ENCODE measurements at regions not wholly inside any gene's neighbourhood (a gene's known extent, or its start where the extent isn't known, plus 50 kb on each side); places are given as distances from the start of the nearest gene placed in this dataset.

DNA sequence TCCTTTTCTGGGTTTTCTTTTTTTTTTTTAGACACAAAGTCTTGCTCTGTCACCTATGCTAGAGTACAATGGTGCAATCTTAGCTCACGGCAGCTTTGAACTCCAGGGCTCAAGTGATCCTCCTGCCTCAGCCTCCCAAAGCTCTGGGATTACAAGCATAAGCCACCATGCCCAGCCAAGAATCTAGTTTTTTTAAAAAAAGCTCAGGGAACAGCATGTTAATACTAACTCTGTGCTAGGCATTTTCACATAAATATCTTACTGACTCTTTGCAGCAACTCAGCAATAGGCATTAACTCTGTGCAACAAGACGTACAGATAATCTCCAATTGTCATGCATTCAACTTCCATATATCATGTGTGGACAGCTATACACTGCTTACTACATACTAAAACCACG lies 97.4 kb downstream of the LLPH start:
- intact Hi-C loops (cut with DNase I; ENCODE audit: low total_unique reads): no loop called here
- Histone ChIP-seq H3K36me3 (no peaks in the 10 kb centered on the region), H3K27ac (no peak overlapping the region), H3K4me3 (no peak overlapping the region), H3K4me1 (no peaks in the 10 kb centered on the region), H3K27me3 (no peaks in the 10 kb centered on the region), H3K9me3 (no peaks in the 10 kb centered on the region)
- no peak for DNase-seq (ENCODE audit: low spot score in 2 of 2)
- TF ChIP-seq CTCF (IDR thresholded peaks at IDR 0.05) (no peak), POLR2AphosphoS5 (IDR thresholded peaks at IDR 0.05) (no peak), POLR2A (IDR thresholded peaks at IDR 0.05) (no peak)

GRCh38 chr12:66032739-66033138 lies 97.8 kb downstream of the LLPH start:
- Histone ChIP-seq H3K9me3 (no peaks in the 10 kb centered on the region), H3K36me3 (no peaks in the 10 kb centered on the region), H3K4me1 (no peaks in the 10 kb centered on the region), H3K27ac (no peak overlapping the region), H3K27me3 (no peaks in the 10 kb centered on the region), H3K4me3 (no peak overlapping the region)
- intact Hi-C loops (cut with DNase I; ENCODE audit: low total_unique reads): no loop called here
- no peak for DNase-seq (ENCODE audit: low spot score in 2 of 2)
- TF ChIP-seq CTCF (IDR thresholded peaks at IDR 0.05): no peak
- TF ChIP-seq POLR2AphosphoS5 (IDR thresholded peaks at IDR 0.05): no peak
- TF ChIP-seq POLR2A (IDR thresholded peaks at IDR 0.05): no peak

DNA sequence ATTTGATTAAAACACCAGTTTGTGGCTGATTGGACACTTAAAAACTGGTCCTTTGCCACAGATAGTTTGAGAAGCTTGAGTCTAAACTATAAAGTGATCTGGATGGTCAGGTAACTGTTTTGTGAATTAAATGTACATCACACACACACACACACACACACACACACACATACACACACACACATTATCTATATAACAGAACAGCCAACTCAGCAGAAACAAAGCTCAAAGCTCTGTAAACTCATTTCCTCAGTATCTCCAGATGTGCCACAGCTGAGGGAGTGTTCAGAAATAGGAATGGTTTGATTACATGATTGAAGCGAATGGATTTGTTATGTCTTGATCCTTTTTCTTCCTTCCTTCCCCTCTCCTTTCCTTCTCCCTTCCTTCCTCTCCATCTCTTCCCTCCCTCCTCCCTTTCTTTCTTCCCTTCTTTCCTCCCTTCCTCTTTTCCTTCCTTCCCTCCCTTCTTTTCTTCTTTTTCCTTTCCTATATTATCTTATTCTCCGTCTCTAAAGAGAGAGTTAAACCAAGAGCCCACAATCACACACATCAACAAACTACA lies 100.3 kb downstream of the LLPH start:
- Histone ChIP-seq H3K27me3 (no peaks in the 10 kb centered on the region), H3K36me3 (no peaks in the 10 kb centered on the region), H3K4me1 (no peaks in the 10 kb centered on the region), H3K4me3 (no peak overlapping the region), H3K9me3 (no peaks in the 10 kb centered on the region), H3K27ac (no peak overlapping the region)
- intact Hi-C loops (cut with DNase I; ENCODE audit: low total_unique reads): no loop called here
- no peak for DNase-seq (ENCODE audit: low spot score in 2 of 2)
- TF ChIP-seq CTCF (IDR thresholded peaks at IDR 0.05): no peak
- TF ChIP-seq POLR2A (IDR thresholded peaks at IDR 0.05): no peak
- TF ChIP-seq POLR2AphosphoS5 (IDR thresholded peaks at IDR 0.05): no peak

DNA sequence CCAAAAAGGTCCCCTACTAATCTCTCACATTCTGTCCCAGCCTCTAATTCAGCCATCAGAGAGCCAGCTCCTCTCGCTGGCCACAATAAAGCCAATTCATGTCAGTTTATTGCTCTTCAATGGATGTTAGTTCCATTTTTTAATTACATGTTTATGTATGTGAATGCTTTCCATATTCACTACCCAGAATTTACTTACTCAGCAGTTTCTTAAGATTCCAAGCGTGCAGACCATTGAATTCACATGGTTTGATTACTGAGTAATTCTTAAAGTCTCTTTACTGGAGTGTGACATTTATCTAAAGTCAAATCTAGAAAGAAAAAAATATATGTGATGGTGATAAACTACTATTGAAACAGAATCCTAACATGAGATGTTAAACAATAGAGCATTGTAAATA lies 102.2 kb downstream of the LLPH start:
- H3K4me1 ChIP-seq: no peaks in the 10 kb centered on the region
- no peaks in the 10 kb centered on the region for H3K27me3 ChIP-seq
- H3K9me3 ChIP-seq: no peaks in the 10 kb centered on the region
- intact Hi-C loops (cut with DNase I; ENCODE audit: low total_unique reads): loop anchor here (10.0 kb wide), 1 partner anchor 894 kb away; no protein-coding TSS in a partner anchor
- no peak overlapping the region for H3K4me3 ChIP-seq
- TF ChIP-seq POLR2AphosphoS5 (IDR thresholded peaks at IDR 0.05) (no peak), POLR2A (IDR thresholded peaks at IDR 0.05) (no peak), CTCF (IDR thresholded peaks at IDR 0.05) (no peak)
- H3K27ac ChIP-seq: no peak overlapping the region
- no peak for DNase-seq (ENCODE audit: low spot score in 2 of 2)
- no peaks in the 10 kb centered on the region for H3K36me3 ChIP-seq

- TF ChIP-seq POLR2A (IDR thresholded peaks at IDR 0.05): no peak
- TF ChIP-seq POLR2AphosphoS5 (IDR thresholded peaks at IDR 0.05): no peak
- intact Hi-C loops (cut with DNase I; ENCODE audit: low total_unique reads): loop anchor here (10.0 kb wide), 1 partner anchor 891 kb away; no protein-coding TSS in a partner anchor
These were observed 105.1 kb downstream of the LLPH start for GRCh38 chr12:66025477-66025876.

More at GRCh38 chr12:66025477-66025876, 105.1 kb downstream of the LLPH start:
- no peak overlapping the region for H3K4me3 ChIP-seq
- no peaks in the 10 kb centered on the region for H3K36me3 ChIP-seq
- no peaks in the 10 kb centered on the region for H3K27me3 ChIP-seq
- no peak for DNase-seq (ENCODE audit: low spot score in 2 of 2)
- H3K4me1 ChIP-seq: no peaks in the 10 kb centered on the region
- no peaks in the 10 kb centered on the region for H3K9me3 ChIP-seq
- no peak overlapping the region for H3K27ac ChIP-seq
